WI38 (cell line): ENCODE measurements at regions not wholly inside any gene's neighbourhood (a gene's known extent, or its start where the extent isn't known, plus 50 kb on each side); places are given as distances from the start of the nearest gene placed in this dataset.

Source experiments
- H3K4me3 ChIP-seq: 2 replicates; pipeline ENCODE4 v1.5.1; 2011; ENCODE audit warnings: low read depth, mild to moderate bottlenecking, control low read depth, low read length
- CTCF ChIP-seq: IDR thresholded peaks from 2 replicates; pipeline ENCODE4 v1.5.1; 2012; ENCODE audit warnings: low read depth, mild to moderate bottlenecking, control low read depth, low read length

GRCh38 chr11:71108013-71108865 is 144.1 kb downstream of the SHANK2 start:
- no peak overlapping the region for H3K4me3 ChIP-seq
- TF ChIP-seq CTCF: no peak

GRCh38 chr11:71106671-71107070 is 145.7 kb downstream of the SHANK2 start:
- no peak for TF ChIP-seq CTCF
- no peak overlapping the region for H3K4me3 ChIP-seq

GRCh38 chr11:71103266-71103665 is 149.1 kb downstream of the SHANK2 start:
- no peak overlapping the region for H3K4me3 ChIP-seq
- no peak for TF ChIP-seq CTCF

GRCh38 chr11:71102251-71102995 is 150.0 kb downstream of the SHANK2 start:
- no peak for TF ChIP-seq CTCF
- no peak overlapping the region for H3K4me3 ChIP-seq

- H3K4me3 ChIP-seq: no peak overlapping the region
- no peak for TF ChIP-seq CTCF
Measured at GRCh38 chr11:71101606-71102005, 150.8 kb downstream of the SHANK2 start.

GRCh38 chr11:71101046-71101445 is 151.3 kb downstream of the SHANK2 start:
- no peak overlapping the region for H3K4me3 ChIP-seq
- TF ChIP-seq CTCF: no peak

- H3K4me3 ChIP-seq: no peak overlapping the region
- no peak for TF ChIP-seq CTCF
Measured at GRCh38 chr11:71098776-71099175, 153.6 kb downstream of the SHANK2 start.
